RKO (cell line): ENCODE measurements at regions not wholly inside any gene's neighbourhood (a gene's known extent, or its start where the extent isn't known, plus 50 kb on each side); places are given as distances from the start of the nearest gene placed in this dataset.

Experiments used
- DNase-seq: peaks from one replicate; pipeline ENCODE4 v3.0.0-alpha.2; 2016; ENCODE audit warnings: low spot score

GRCh38 chr2:48140586-48140985, 173.9 kb upstream of the FOXN2 start:
- no peak for DNase-seq

DNA sequence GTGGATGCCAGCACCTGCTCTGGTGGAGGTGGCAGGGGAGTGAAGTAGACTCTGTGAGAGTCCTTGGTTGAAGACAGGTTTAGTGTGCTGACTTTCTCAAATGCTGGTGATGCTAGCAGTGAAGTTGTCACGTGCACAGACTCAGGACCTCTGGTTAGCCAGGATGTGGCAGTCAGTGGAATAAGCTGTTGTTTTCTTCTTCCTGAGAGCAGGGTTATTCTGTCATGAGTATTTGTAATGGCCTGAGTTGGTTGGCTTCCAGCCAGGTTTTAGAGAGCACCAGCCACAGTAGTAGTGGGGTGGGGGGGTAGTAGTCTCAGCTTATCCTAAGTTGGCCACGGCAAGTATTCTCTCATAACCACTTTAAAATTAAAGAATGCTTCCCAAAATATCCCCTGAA, 169.7 kb upstream of the FOXN2 start:
- DNase-seq, result peak; percentile 14

DNA sequence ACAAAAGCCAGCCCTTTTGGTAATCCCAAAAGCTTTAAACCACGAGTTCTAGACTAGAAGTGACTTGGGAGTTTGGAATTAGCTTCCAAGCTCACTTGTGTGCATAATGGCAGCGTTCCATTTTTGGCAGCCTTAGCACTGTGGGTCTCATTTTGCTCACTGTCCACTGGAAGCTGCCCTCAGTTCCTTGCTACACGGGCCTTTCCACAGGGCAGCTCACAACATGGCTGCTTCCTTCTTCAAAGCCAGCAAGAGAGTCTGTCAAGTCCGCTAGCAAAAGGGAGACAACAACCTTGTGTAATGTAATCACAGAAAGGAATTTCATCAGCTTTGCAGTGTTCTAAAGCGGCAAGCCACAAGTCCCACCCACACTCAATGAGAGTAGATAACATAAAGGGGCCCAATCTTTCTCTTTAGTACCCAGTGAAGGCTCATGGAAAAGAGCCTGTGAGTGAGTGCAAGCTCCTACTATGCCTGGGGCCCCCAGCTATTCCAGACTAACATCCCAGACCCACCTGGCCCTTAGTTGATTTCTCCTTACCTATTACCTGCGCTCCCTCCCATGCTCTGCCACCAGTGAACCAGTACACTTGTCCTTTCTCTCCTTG, 168.5 kb upstream of the FOXN2 start:
- no peak for DNase-seq

DNA sequence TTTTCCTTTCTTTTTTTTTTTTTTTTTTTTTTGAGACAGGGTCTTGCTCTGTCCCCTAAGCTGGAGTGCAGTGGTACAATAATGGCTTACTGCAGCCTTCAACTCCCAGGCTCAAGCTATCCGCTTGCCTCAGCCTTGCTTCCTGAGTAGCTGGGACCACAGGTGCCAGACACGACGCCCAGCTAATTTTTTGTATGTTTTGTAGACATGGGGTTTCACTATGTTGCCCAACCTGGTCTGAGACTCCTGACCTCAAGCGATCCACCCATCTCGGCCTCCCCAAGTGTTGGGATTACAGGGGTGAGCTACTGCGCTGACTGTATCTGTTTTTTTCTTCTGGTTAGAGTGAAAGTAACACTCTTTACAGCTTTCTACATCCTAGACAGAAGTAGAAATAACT, 167.9 kb upstream of the FOXN2 start:
- DNase-seq, result no peak

DNA sequence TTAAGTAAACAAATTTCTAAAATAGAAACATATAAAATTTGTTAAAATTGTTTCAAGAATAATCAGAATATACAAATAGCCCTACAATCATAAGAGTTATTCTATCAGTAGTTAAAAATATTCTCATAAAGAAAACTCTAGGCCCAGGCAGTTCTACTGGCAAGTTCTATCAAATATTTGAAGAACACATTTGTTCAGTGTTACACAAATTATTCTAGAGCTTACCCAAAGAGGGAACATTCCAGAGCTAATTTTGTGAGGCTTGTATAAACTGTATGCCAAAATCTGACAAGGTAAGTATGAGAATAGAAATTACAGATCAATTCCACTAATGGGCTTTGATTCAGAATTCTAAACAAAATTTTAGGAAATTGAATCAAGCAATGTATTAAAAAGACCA, 166.8 kb upstream of the FOXN2 start:
- DNase-seq, result no peak

GRCh38 chr2:48148841-48149430, 165.5 kb upstream of the FOXN2 start:
- DNase-seq, result no peak

DNA sequence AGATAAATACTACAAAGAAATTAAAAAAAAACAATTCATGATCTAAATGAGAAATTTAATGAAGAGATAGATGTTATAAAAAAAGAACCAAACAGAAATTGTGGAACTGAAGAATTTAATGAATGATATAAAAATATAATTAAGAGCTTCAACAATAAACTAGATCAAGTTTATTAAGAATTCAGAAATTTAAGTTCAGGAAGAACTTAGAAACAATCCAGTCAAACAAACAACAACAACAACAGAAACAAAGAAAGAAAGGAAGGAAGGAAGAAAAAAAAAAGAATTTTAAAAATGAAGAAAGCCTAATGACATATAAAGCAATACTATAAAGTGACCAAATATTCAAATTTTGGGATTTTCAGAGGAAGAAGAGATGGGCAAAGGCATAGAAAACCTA, 157.3 kb upstream of the FOXN2 start:
- DNase-seq, result no peak

GRCh38 chr2:48161628-48162027, 152.9 kb upstream of the FOXN2 start:
- no peak for DNase-seq

DNA sequence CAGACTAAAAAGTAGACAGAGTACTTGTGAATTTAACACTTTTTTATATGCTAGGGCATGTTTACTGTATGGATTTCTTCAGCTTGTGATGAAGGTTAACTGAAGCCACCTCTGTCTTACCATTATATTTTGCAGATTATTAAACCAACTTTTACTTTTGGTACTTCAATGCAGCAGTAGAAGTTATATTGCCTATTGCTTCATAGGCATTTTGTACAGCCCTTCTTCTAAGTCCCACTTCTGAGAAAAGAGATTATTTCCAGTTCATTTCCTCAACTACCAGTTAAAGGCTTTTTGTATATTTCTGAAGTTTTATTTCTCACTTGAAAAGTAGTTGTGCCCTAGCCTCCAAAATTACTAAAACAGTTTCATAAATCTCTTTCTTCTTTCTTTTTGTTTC, 151.7 kb upstream of the FOXN2 start:
- no peak for DNase-seq

DNA sequence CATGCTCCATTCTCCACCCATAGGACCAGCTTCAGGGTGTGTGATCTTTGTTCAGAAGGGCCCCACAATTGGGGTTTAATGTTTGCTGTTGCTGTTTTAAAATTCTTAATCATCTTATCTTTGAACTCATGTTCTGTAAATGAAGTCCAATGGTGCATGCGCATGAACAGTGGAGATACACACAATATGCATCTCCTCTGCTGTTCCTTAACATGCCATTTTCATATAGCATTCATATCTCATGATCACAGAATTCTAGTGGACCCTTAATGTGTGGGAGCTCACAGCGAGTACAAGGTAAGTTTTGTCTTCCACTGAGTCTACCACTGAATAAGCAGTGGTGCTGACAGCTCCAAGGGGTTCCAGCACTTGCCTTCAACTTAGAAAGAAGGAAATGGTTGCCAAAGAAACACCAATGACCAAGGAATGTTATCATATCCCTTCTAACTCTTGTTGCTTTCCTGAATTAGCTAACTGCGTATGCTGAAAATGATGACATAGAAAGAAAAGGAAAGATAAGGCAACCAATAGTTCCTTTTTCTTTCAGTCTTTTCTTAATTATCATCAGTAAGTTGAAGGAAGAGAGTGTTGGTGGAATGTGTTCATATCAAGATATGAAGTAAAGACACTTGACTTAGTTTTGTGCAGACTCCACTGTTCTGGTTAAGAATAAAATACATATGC, 149.3 kb upstream of the FOXN2 start:
- DNase-seq, result no peak

DNA sequence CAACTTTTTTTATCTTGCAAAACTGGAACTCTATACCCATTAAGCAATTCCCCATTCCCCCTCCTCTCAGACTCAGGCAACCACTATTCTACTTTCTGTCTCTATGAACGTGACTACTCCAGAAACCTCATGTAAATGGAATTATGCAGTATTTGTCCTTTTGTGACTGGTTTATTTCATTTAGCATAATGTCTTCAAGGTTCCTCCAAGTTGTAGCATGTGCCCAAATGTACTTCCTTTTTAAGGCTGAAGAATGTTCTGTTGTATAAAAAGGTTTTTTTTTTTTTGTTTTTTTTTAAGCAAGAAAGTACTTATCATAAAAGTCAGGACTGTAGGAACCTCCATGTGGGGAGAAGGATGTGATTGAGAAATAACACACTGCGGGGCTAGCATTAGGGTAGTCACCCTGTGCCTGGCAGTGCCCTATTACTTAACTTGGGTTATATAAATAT, 145.3 kb upstream of the FOXN2 start:
- no peak for DNase-seq

- no peak for DNase-seq
These were observed 144.2 kb upstream of the FOXN2 start for GRCh38 chr2:48170281-48170680.

GRCh38 chr2:48173141-48173540, 141.3 kb upstream of the FOXN2 start:
- DNase-seq, result no peak

GRCh38 chr2:48174503-48174902, 140.0 kb upstream of the FOXN2 start:
- DNase-seq, result no peak

DNA sequence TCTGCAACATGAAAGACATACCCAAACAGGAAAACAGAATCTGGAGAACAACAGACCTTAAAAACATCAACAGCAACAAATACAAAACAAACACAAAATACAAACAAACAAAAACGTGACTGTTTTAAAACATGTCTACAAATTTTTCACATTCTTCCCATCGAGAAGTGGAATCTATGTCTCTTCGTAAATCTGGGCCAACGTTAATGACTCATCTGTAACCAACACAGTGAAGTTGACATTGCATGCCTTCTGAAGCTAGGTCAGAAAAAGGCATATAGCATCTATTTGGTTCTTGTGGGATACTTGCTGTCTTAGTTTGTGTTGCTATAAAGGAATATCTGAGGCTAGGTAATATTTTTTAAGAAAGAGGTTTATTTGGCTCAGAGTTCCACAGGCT, 139.2 kb upstream of the FOXN2 start:
- no peak for DNase-seq

DNA sequence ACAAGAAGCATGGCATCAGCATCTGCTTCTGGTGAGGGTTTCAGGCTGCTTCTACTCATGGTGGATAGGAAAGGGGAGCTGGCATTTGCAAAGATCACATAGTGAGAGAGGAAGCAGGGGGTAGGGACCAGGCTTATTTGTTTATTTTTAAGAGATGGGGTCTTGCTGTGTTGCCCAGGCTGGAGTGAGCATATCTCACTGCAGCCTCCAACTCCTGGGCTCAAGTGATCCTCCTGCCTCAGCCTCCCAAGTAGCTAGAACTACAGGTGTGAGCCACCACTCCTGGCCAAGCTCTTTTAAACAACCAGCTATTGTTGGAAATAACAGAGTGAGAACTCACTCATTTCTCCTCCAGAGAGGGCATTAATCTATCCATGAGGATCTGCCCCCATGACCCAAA, 138.8 kb upstream of the FOXN2 start:
- no peak for DNase-seq

DNA sequence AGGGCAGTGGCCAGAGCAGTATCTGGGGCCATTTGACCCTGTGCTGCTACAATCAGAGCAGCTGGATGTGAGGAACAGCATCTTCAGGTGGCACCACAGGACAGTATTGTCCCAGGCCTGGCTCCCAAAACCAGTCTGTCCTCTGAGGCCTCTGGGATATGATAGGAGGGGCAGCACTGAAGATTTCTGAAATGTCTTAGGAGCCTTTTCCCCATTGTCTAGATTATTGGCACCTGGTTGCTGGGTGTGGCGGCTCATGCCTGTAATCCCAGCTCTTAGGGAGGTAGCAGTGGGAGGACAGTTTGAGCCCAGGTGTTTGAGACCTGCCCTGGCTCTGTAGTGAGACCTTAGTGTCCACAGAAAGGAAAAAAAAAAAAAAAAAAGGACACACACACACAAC, 137.6 kb upstream of the FOXN2 start:
- DNase-seq, result no peak

- no peak for DNase-seq
These were observed 135.9 kb upstream of the FOXN2 start for GRCh38 chr2:48178611-48179010.

- no peak for DNase-seq
These were observed 133.9 kb upstream of the FOXN2 start for GRCh38 chr2:48180557-48180956.

DNA sequence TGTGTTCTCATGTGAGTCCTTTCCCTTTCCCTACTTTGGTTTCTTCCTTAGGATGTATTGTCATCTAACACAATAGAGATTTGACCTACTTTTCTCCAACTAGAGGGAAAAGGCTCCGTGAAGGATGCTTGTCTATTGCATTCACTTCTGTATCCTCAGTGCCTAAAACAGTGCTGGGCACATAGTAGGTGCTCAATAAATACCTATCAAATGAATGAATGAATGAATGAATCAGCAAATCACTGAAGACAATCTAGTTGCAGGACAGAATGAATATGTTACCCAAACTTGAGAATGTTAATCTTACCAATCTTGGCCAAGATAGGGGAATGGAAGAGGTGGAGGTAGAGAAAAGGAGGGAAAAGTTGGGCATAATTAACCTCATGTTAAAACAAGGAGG, 131.2 kb upstream of the FOXN2 start:
- DNase-seq, result no peak

DNA sequence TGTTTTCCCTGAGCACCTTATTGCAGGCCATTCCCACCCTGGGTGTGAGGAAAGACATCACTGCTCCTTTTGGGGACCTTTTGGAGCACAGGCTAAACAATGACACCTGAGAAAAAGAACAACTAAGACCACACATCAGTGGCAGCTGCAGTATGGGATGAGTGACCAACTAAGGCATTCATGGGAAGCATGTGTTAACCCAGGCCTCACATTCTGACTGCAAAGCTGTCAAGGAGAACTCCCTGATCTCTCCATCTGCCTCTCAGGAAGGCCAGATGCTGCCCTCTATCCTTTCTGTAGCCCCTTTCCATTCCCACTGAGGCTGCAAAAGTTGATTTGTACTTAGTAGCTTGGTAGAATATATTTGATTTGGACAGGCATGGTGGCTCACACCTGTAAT, 130.5 kb upstream of the FOXN2 start:
- DNase-seq, result no peak

GRCh38 chr2:48187503-48187902, 127.0 kb upstream of the FOXN2 start:
- no peak for DNase-seq

DNA sequence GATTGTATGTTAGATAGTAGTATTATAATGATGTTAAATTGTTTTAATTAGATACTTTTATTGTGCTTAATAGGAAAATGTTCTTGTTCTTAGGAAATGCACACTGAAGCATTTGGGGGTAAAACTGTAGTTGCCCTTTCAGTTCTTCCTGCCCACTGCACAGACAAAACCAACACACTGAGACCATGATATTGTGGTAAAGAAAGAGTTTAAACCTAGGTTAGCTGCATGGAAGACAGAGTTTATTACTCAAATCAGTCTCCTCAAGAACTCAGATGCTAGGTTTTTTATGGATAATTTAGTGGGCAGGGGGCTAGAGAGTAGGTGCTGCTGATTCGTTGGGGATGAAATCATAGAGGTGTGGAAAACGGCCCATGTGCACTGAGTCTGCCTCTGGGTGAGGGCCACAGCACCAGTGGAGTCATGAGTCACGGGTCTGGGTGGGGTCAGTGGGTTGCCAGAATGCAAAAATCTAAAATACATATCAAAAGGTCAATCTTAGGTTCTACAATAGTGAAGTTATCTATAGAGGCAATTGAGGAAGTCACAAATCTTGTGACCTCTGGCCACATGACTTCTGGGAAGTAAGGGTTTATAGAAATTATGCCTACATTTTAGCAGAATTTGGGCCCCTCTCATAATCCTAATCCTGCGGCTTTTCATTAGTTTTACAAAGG, 124.8 kb upstream of the FOXN2 start:
- DNase-seq, result no peak
